Activated T-cell treated with anti-CD3 and anti-CD28 coated beads, Interleukin-2, amount 50 U/mL, for 24 hours (primary cell): ENCODE measurements at regions not wholly inside any gene's neighbourhood (a gene's known extent, or its start where the extent isn't known, plus 50 kb on each side); places are given as distances from the start of the nearest gene placed in this dataset.
"Not testable (repeated sequence)": the region's sequence is repeated elsewhere in the genome, so short reads cannot be mapped to it uniquely, and the experiment has no call there.

Experiments
- DNase-seq: peaks from one replicate; pipeline ENCODE4 v3.0.0-alpha.2; 2020
- H3K27ac Mint-ChIP-seq: 2 replicates; pipeline ENCODE4 v1.8.0; 2020; ENCODE audit warnings: mild to moderate bottlenecking, mixed read lengths
- H3K27me3 Mint-ChIP-seq: 2 replicates; pipeline ENCODE4 v1.8.0; 2020; ENCODE audit warnings: mixed read lengths
- H3K36me3 Mint-ChIP-seq: 2 replicates; pipeline ENCODE4 v1.8.0; 2020; ENCODE audit warnings: low read depth, mixed read lengths
- H3K4me1 Mint-ChIP-seq: 2 replicates; pipeline ENCODE4 v1.8.0; 2020; ENCODE audit warnings: low read depth, mixed read lengths
- H3K4me3 Mint-ChIP-seq: 2 replicates; pipeline ENCODE4 v1.8.0; 2020; ENCODE audit warnings: mild to moderate bottlenecking, moderate library complexity, mixed read lengths
- H3K9me3 Mint-ChIP-seq: 2 replicates; pipeline ENCODE4 v1.8.0; 2020; ENCODE audit warnings: mixed read lengths

DNA sequence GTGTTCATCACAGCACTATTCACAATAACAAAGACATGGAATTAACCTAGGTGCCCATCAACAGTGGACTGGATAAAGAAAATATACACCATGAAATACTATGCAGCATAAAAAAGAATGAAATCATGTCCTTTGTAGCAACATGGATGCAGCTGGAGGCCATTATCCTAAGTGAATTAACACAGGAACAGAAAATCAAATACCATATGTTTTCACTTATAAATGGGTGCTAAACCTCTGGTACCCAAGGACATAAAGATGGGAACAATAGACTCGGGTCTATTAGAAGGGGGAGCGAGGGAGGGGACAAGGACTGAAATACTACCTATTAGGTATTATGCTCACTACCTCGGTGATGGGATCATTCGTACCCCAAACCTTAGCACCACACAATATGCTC is 66.4 kb upstream of the PTPN13 start:
- not testable (repeated sequence) for H3K9me3 Mint-ChIP-seq, H3K36me3 Mint-ChIP-seq, H3K27me3 Mint-ChIP-seq, H3K4me1 Mint-ChIP-seq, H3K4me3 Mint-ChIP-seq, H3K27ac Mint-ChIP-seq, DNase-seq

DNA sequence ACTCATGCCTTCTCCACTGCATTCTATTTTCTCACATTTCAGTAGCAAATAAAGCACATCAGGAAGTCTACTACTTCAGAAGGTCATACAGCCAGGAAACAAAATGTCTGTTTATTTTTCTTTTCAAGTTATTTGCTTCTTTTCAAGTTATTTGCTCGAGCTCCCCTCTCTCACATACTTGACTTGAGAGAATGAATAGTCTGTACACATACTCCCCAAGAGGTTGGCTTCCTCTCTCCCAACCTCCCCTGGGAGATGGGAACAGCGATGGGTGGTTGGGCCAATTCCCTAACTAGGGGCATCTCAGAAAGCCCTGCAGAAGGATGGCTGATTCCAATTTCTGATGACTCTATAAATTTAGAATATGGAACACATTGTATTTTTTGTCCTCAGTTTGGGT is 64.7 kb upstream of the PTPN13 start:
- H3K27ac Mint-ChIP-seq, result no peak overlapping the region
- no peaks in the 10 kb centered on the region for H3K4me1 Mint-ChIP-seq
- no peaks in the 10 kb centered on the region for H3K36me3 Mint-ChIP-seq
- H3K27me3 Mint-ChIP-seq, result peaks cover 9% of the 10 kb centered on the region
- H3K9me3 Mint-ChIP-seq, result no peaks in the 10 kb centered on the region
- DNase-seq, result no peak
- H3K4me3 Mint-ChIP-seq, result no peak overlapping the region

DNA sequence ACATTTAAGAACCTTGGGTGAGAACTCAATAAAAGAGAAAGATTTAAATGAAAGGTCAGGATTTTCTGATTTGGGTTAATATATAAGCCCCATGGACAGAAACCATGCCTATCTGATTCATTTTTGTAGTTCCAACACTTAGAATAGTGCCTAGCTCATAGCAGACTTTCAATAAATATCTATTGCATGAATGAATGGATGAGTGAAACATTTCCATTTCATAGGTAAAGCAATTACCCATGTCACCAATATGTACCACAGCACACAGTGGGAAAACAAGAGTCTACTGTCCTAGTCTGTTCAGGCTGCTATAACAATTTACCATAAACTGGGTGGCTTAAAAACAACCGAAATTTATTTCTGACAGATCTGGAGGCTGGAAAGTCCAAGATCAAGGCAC is 63.9 kb upstream of the PTPN13 start:
- H3K9me3 Mint-ChIP-seq, result no peaks in the 10 kb centered on the region
- H3K27ac Mint-ChIP-seq, result no peak overlapping the region
- H3K36me3 Mint-ChIP-seq, result no peaks in the 10 kb centered on the region
- H3K4me3 Mint-ChIP-seq, result no peak overlapping the region
- H3K27me3 Mint-ChIP-seq, result peaks cover 9% of the 10 kb centered on the region
- H3K4me1 Mint-ChIP-seq, result no peaks in the 10 kb centered on the region
- no peak for DNase-seq

DNA sequence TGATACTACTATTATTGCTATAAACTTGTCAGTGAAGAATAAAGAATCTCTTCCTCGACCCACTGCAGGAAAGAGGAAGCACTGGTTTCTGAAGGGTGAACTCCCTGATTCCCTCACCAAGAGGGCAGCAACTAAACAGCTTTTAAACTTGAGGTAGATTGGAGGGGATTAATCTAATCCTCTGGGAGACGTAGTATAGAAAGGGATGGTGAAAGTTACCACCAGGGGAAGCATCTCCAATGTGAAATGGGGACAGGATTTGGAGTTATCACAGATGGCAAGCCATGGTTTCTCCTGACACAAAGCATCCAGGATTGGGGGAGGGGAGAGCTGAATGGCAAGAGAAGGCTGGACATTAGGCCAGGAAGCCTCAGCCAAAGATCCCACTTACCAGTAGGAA is 62.7 kb upstream of the PTPN13 start:
- Mint-ChIP-seq H3K4me1 (no peaks in the 10 kb centered on the region), H3K27ac (no peak overlapping the region), H3K27me3 (peaks cover 1% of the 10 kb centered on the region), H3K4me3 (no peak overlapping the region), H3K36me3 (no peaks in the 10 kb centered on the region), H3K9me3 (no peaks in the 10 kb centered on the region)
- DNase-seq, result no peak

DNA sequence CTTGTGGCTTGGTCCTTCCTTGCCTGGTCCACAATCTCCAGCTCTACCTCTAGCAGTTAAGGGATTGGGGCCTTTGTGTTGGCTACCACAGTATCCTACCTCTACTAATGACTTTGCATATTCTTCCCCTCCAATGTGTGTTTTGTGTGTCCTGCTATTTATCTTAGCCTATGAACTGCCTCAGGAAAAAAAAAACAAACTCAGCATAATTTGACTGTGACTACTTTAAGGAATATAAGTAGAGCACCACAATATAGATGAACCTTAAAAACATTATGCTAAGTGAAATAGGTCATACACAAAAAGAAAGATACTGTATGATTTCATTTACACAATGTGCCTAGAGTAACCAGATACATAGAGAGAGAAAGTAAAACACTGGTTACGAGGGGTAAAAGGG is 61.3 kb upstream of the PTPN13 start:
- Mint-ChIP-seq H3K4me3 (no peak overlapping the region), H3K27me3 (no peaks in the 10 kb centered on the region), H3K4me1 (no peaks in the 10 kb centered on the region), H3K36me3 (no peaks in the 10 kb centered on the region), H3K9me3 (no peaks in the 10 kb centered on the region), H3K27ac (no peak overlapping the region)
- no peak for DNase-seq

DNA sequence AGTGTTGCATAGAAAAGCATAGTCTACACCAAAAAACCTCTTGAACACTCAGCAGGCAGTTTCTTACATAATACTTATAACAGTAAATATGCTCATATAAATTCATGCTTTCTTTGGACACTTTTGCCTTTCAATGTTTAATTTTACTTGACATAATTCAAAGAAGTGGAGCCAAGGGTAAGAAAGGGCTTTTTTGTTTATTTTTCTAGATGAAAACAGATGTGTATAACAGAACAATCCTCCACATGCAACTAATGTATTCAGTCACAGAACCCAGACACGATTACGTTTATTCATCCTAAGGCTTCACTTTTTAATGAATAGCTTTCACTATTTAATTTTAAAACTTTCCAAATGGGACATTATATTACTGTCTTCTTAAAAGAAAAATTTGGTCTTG is 58.0 kb upstream of the PTPN13 start:
- no peak for DNase-seq
- H3K27me3 Mint-ChIP-seq, result peaks cover 11% of the 10 kb centered on the region
- no peaks in the 10 kb centered on the region for H3K9me3 Mint-ChIP-seq
- no peak overlapping the region for H3K27ac Mint-ChIP-seq
- H3K4me1 Mint-ChIP-seq, result no peaks in the 10 kb centered on the region
- no peak overlapping the region for H3K4me3 Mint-ChIP-seq
- no peaks in the 10 kb centered on the region for H3K36me3 Mint-ChIP-seq

DNA sequence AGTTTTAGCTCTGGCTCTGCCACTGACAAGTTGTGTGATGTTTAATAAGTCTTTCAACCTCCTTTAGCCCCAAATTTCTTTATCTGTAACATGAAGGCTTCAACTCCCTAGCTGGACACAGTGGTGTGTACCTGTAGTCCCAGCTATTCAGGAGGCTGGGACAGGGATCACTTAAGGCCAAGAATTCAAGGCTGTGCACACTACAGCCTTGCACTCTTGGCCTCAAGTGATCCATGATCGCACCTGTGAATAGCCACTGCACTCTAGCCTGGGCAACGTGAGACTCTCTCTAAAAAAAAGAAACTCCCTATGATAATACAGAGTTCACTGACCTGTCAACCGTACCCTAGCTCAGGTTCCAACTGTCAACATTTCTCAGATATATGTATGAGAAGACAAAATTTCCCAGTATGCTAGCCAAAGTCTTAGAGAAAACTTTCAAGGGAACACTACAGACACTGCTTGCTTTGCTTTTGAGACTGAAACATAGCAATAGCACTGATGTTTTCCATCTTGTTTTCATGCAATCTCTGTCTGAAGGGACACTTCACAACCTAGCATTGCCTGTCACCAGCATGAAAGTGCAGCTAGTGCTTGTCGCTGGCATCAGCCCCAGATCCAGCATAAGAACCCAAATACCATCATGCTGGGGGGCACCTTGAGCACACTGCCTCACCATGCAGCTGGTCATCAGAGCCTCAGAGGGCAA is 51.6 kb upstream of the PTPN13 start:
- H3K9me3 Mint-ChIP-seq, result peaks cover 3% of the 10 kb centered on the region
- H3K4me3 Mint-ChIP-seq, result no peak overlapping the region
- no peak for DNase-seq
- no peaks in the 10 kb centered on the region for H3K36me3 Mint-ChIP-seq
- no peak overlapping the region for H3K27ac Mint-ChIP-seq
- peaks cover 15% of the 10 kb centered on the region for H3K27me3 Mint-ChIP-seq
- peaks cover 20% of the 10 kb centered on the region for H3K4me1 Mint-ChIP-seq

DNA sequence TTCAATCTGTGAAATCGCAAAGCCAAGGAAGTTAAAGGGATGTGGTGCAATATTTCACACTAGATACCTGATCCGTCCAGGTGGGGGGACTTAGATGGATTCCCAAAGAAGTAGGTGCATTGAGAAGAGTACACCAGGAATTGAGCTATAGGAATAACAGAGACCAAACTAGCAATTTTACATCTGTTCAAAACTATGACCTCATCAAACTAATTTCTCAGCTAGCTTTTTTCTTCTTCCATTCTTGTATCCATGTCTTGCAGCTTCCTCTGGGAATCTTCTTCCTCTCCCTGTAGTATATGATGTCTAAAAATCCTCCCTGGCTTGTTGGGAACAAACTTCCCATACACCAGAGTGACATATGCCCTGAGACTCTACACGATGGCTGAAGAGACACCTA is 51.0 kb upstream of the PTPN13 start:
- Mint-ChIP-seq H3K4me1 (peaks cover 20% of the 10 kb centered on the region), H3K9me3 (peaks cover 3% of the 10 kb centered on the region), H3K4me3 (no peak overlapping the region), H3K27ac (no peak overlapping the region), H3K36me3 (no peaks in the 10 kb centered on the region), H3K27me3 (peaks cover 15% of the 10 kb centered on the region)
- no peak for DNase-seq

DNA sequence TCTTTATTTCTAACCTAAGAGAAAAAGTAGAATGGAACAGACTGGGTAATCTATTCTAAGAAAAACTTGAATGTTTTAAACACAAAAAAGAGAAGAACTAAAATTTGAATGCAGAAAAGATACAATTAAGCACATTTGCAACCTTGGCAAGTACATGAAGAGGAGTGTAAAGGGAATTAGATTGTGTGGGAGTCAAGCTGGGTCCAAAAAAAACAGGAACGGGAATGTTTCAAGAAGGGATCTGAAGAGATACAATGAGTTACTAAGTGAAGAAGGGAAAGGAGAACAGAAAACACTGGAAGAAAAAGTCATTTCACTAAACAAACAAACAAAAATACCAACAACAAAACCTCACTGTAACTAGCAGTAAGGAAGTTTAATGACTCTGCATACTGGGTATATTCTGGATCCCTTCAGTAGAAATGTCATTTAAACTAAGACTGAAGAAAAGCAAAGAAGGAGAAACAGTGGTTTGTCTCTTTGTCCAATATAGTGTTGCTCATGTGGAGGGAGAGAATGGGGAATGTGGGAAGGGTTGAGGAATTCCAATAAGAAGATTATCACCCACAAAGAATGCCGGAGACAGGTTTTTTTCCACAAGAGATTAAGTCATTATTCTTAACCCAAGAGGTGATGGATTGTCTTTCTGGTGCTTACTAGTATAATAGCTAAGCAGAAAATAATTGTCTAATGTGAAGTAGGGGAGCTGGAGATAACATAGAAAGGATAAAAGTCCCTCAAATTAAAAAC is 50.4 kb upstream of the PTPN13 start:
- peaks cover 12% of the 10 kb centered on the region for H3K27me3 Mint-ChIP-seq

DNA sequence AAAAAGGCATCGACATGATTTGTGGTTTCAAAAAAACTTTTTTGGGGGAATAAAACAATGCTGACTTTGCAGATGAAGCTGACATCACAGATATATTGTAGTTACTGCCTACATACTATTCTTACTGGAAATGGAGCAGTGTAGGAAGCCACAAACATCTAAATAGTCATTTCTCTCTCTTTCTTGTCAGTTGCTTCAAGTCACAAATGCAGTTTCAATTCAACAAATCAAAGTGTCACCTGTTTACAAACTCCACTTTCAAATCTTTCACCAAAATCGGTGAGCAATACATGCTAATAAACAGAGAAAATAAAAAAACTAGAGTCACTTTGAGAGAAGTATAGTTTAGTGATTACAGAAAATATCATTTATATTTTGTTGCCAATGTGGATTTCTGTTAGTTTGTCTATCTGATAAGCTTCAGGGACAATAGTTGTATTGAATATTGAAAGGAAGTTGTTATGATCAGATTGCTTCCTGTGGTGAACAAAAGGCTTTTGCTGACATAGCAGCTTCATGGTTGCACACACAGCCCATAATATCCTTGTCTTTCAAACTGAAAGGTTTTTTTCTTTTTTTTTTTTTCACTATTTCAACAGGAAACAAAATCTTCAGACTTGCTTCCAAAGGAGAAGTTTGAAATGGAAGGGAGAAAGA is 49.7 kb upstream of the PTPN13 start:
- peaks cover 3% of the 10 kb centered on the region for H3K9me3 Mint-ChIP-seq
- H3K27me3 Mint-ChIP-seq, result peaks cover 12% of the 10 kb centered on the region
- H3K4me1 Mint-ChIP-seq, result peaks cover 20% of the 10 kb centered on the region
- no peaks in the 10 kb centered on the region for H3K36me3 Mint-ChIP-seq
- H3K4me3 Mint-ChIP-seq, result no peak overlapping the region
- H3K27ac Mint-ChIP-seq, result peak overlapping the region; percentile 5
- DNase-seq, result no peak

More for the DNA sequence above, 50.4 kb upstream of the PTPN13 start:
- no peaks in the 10 kb centered on the region for H3K36me3 Mint-ChIP-seq
- H3K4me1 Mint-ChIP-seq, result peaks cover 20% of the 10 kb centered on the region
- no peak for DNase-seq
- H3K27ac Mint-ChIP-seq, result peak overlapping the region; percentile 2
- H3K4me3 Mint-ChIP-seq, result no peak overlapping the region
- peaks cover 3% of the 10 kb centered on the region for H3K9me3 Mint-ChIP-seq
